ENCODE measurements at regions not wholly inside any gene's neighbourhood (a gene's known extent, or its start where the extent isn't known, plus 50 kb on each side); places are given as distances from the start of the nearest gene placed in this dataset.

- no peak overlapping the region for H3K18ac ChIP-seq (ENCODE audit: low read length)
- no peak overlapping the region for H2BK12ac ChIP-seq (ENCODE audit: low read length)
- H3K27me3 ChIP-seq (ENCODE audit: control insufficient read depth in 3 of 3, insufficient read depth in 3 of 3, low read depth in 1 of 3, low read length in 3 of 3) = no peaks in the 10 kb centered on the region
- no peak overlapping the region for H3K27ac ChIP-seq (replicated peaks; ENCODE audit: low read length)
- H2BK120ac ChIP-seq (ENCODE audit: low read depth, low read length) = no peak overlapping the region
- no peak overlapping the region for H4K8ac ChIP-seq (ENCODE audit: low read depth, low read length)
- H2BK5ac ChIP-seq (ENCODE audit: low read length) = no peak overlapping the region
- no peak overlapping the region for H3K14ac ChIP-seq (ENCODE audit: low read length)
- no peak overlapping the region for H4K91ac ChIP-seq (ENCODE audit: low read depth, low read length, poor library complexity)
- H3K4me1 ChIP-seq (ENCODE audit: control insufficient read depth in 2 of 2, insufficient read depth in 1 of 2, low read depth in 1 of 2, low read length in 2 of 2) = no peaks in the 10 kb centered on the region
- H3K4me2 ChIP-seq (ENCODE audit: insufficient read depth, low read length, poor library complexity, severe bottlenecking) = no peak overlapping the region
- DNase-seq (ENCODE audit: low spot score) = no peak
- H3K23ac ChIP-seq (ENCODE audit: low read depth, low read length, poor library complexity) = no peak overlapping the region
- H2AK5ac ChIP-seq (ENCODE audit: low read depth, low read length) = no peak overlapping the region
- no peaks in the 10 kb centered on the region for H3K36me3 ChIP-seq (replicated peaks in 1 of 2; ENCODE audit: control insufficient read depth in 2 of 2, insufficient read depth in 2 of 2, low read length in 2 of 2)
- H3K4me3 ChIP-seq (ENCODE audit: low read length in 2 of 2) = no peak overlapping the region
- no peaks in the 10 kb centered on the region for H3K9me3 ChIP-seq (replicated peaks in 1 of 2; ENCODE audit: control insufficient read depth in 2 of 2, insufficient read depth in 1 of 2, low read depth in 1 of 2, low read length in 2 of 2)
- H3K9ac ChIP-seq (ENCODE audit: low read depth, low read length, poor library complexity) = no peak overlapping the region
- H3K4ac ChIP-seq (ENCODE audit: low read length) = no peak overlapping the region
- H3K79me1 ChIP-seq (ENCODE audit: low read depth, low read length) = no peaks in the 10 kb centered on the region
- H2AFZ ChIP-seq (ENCODE audit: low read length) = no peak overlapping the region
- H2BK15ac ChIP-seq (ENCODE audit: low read length) = no peak overlapping the region
- WGBS, 2 donors (ENCODE audit: extremely low coverage in 2 of 2, insufficient read length in 2 of 2, insufficient replicate concordance in 1 of 2) = no CpG with 5 or more reads among the region's 2 CpGs
Measured at GRCh38 chr3:154507727-154508126, 77.7 kb upstream of the GPR149 start.

- Histone ChIP-seq H3K27me3 (ENCODE audit: control insufficient read depth in 3 of 3, insufficient read depth in 3 of 3, low read depth in 1 of 3, low read length in 3 of 3) (no peaks in the 10 kb centered on the region), H3K9ac (ENCODE audit: low read depth, low read length, poor library complexity) (no peak overlapping the region), H3K18ac (ENCODE audit: low read length) (no peak overlapping the region), H2AK5ac (ENCODE audit: low read depth, low read length) (no peak overlapping the region), H2BK12ac (ENCODE audit: low read length) (no peak overlapping the region), H3K27ac (replicated peaks; ENCODE audit: low read length) (no peak overlapping the region), H3K36me3 (replicated peaks in 1 of 2; ENCODE audit: control insufficient read depth in 2 of 2, insufficient read depth in 2 of 2, low read length in 2 of 2) (no peaks in the 10 kb centered on the region), H4K91ac (ENCODE audit: low read depth, low read length, poor library complexity) (no peak overlapping the region), H3K4me1 (ENCODE audit: control insufficient read depth in 2 of 2, insufficient read depth in 1 of 2, low read depth in 1 of 2, low read length in 2 of 2) (peaks cover 0 to 2% of the 10 kb centered on the region in 2 donors), H3K23ac (ENCODE audit: low read depth, low read length, poor library complexity) (no peak overlapping the region), H2BK120ac (ENCODE audit: low read depth, low read length) (no peak overlapping the region), H3K4me2 (ENCODE audit: insufficient read depth, low read length, poor library complexity, severe bottlenecking) (no peak overlapping the region), H3K9me3 (replicated peaks in 1 of 2; ENCODE audit: control insufficient read depth in 2 of 2, insufficient read depth in 1 of 2, low read depth in 1 of 2, low read length in 2 of 2) (no peaks in the 10 kb centered on the region), H3K79me1 (ENCODE audit: low read depth, low read length) (no peaks in the 10 kb centered on the region), H4K8ac (ENCODE audit: low read depth, low read length) (no peak overlapping the region), H3K4me3 (ENCODE audit: low read length in 2 of 2) (no peak overlapping the region), H3K14ac (ENCODE audit: low read length) (no peak overlapping the region), H3K4ac (ENCODE audit: low read length) (no peak overlapping the region), H2AFZ (ENCODE audit: low read length) (no peak overlapping the region), H2BK5ac (ENCODE audit: low read length) (no peak overlapping the region), H2BK15ac (ENCODE audit: low read length) (no peak overlapping the region)
- WGBS, 2 donors (ENCODE audit: extremely low coverage in 2 of 2, insufficient read length in 2 of 2, insufficient replicate concordance in 1 of 2) = no CpG with 5 or more reads among the region's 2 CpGs
- no peak for DNase-seq (ENCODE audit: low spot score)
Measured at GRCh38 chr3:154496978-154497377, 67.0 kb upstream of the GPR149 start.

- no peak overlapping the region for H3K4me3 ChIP-seq (ENCODE audit: low read length in 2 of 2)
- H3K18ac ChIP-seq (ENCODE audit: low read length) = no peak overlapping the region
- H2BK5ac ChIP-seq (ENCODE audit: low read length) = no peak overlapping the region
- no peak overlapping the region for H4K8ac ChIP-seq (ENCODE audit: low read depth, low read length)
- H2AK5ac ChIP-seq (ENCODE audit: low read depth, low read length) = no peak overlapping the region
- no peaks in the 10 kb centered on the region for H3K36me3 ChIP-seq (replicated peaks in 1 of 2; ENCODE audit: control insufficient read depth in 2 of 2, insufficient read depth in 2 of 2, low read length in 2 of 2)
- WGBS, 2 donors (ENCODE audit: extremely low coverage in 2 of 2, insufficient read length in 2 of 2, insufficient replicate concordance in 1 of 2) = no CpG with 5 or more reads among the region's 2 CpGs
- H4K91ac ChIP-seq (ENCODE audit: low read depth, low read length, poor library complexity) = no peak overlapping the region
- no peaks in the 10 kb centered on the region for H3K27me3 ChIP-seq (ENCODE audit: control insufficient read depth in 3 of 3, insufficient read depth in 3 of 3, low read depth in 1 of 3, low read length in 3 of 3)
- no peak overlapping the region for H3K23ac ChIP-seq (ENCODE audit: low read depth, low read length, poor library complexity)
- H2BK15ac ChIP-seq (ENCODE audit: low read length) = no peak overlapping the region
- no peak overlapping the region for H2AFZ ChIP-seq (ENCODE audit: low read length)
- no peak overlapping the region for H3K9ac ChIP-seq (ENCODE audit: low read depth, low read length, poor library complexity)
- H3K4me2 ChIP-seq (ENCODE audit: insufficient read depth, low read length, poor library complexity, severe bottlenecking) = no peak overlapping the region
- no peak overlapping the region for H3K14ac ChIP-seq (ENCODE audit: low read length)
- no peaks in the 10 kb centered on the region for H3K79me1 ChIP-seq (ENCODE audit: low read depth, low read length)
- no peak overlapping the region for H2BK120ac ChIP-seq (ENCODE audit: low read depth, low read length)
- no peak overlapping the region for H3K27ac ChIP-seq (replicated peaks; ENCODE audit: low read length)
- H3K4ac ChIP-seq (ENCODE audit: low read length) = no peak overlapping the region
- H3K9me3 ChIP-seq (replicated peaks in 1 of 2; ENCODE audit: control insufficient read depth in 2 of 2, insufficient read depth in 1 of 2, low read depth in 1 of 2, low read length in 2 of 2) = no peaks in the 10 kb centered on the region
- H2BK12ac ChIP-seq (ENCODE audit: low read length) = no peak overlapping the region
- H3K4me1 ChIP-seq (ENCODE audit: control insufficient read depth in 2 of 2, insufficient read depth in 1 of 2, low read depth in 1 of 2, low read length in 2 of 2) = peaks cover 0 to 2% of the 10 kb centered on the region in 2 donors
- no peak for DNase-seq (ENCODE audit: low spot score)
Measured at GRCh38 chr3:154496540-154496939, 66.5 kb upstream of the GPR149 start.

- Histone ChIP-seq H2BK12ac (ENCODE audit: low read length) (no peak overlapping the region), H3K4me2 (ENCODE audit: insufficient read depth, low read length, poor library complexity, severe bottlenecking) (no peak overlapping the region), H3K9me3 (replicated peaks in 1 of 2; ENCODE audit: control insufficient read depth in 2 of 2, insufficient read depth in 1 of 2, low read depth in 1 of 2, low read length in 2 of 2) (no peaks in the 10 kb centered on the region), H3K14ac (ENCODE audit: low read length) (no peak overlapping the region), H2BK120ac (ENCODE audit: low read depth, low read length) (no peak overlapping the region), H3K4me3 (ENCODE audit: low read length in 2 of 2) (no peak overlapping the region), H3K36me3 (replicated peaks in 1 of 2; ENCODE audit: control insufficient read depth in 2 of 2, insufficient read depth in 2 of 2, low read length in 2 of 2) (no peaks in the 10 kb centered on the region), H2BK5ac (ENCODE audit: low read length) (no peak overlapping the region), H2AK5ac (ENCODE audit: low read depth, low read length) (no peak overlapping the region), H2BK15ac (ENCODE audit: low read length) (no peak overlapping the region), H3K18ac (ENCODE audit: low read length) (no peak overlapping the region), H3K23ac (ENCODE audit: low read depth, low read length, poor library complexity) (no peak overlapping the region), H2AFZ (ENCODE audit: low read length) (no peak overlapping the region), H4K8ac (ENCODE audit: low read depth, low read length) (no peak overlapping the region), H3K27ac (replicated peaks; ENCODE audit: low read length) (no peak overlapping the region), H3K9ac (ENCODE audit: low read depth, low read length, poor library complexity) (no peak overlapping the region), H3K4me1 (ENCODE audit: control insufficient read depth in 2 of 2, insufficient read depth in 1 of 2, low read depth in 1 of 2, low read length in 2 of 2) (no peaks in the 10 kb centered on the region), H3K27me3 (ENCODE audit: control insufficient read depth in 3 of 3, insufficient read depth in 3 of 3, low read depth in 1 of 3, low read length in 3 of 3) (no peaks in the 10 kb centered on the region), H3K79me1 (ENCODE audit: low read depth, low read length) (no peaks in the 10 kb centered on the region), H4K91ac (ENCODE audit: low read depth, low read length, poor library complexity) (no peak overlapping the region), H3K4ac (ENCODE audit: low read length) (no peak overlapping the region)
- DNase-seq (ENCODE audit: low spot score) = no peak
- no CpG with 5 or more reads among the region's 9 CpGs for WGBS, 2 donors (ENCODE audit: extremely low coverage in 2 of 2, insufficient read length in 2 of 2, insufficient replicate concordance in 1 of 2)
Measured at GRCh38 chr3:154486949-154487348, 57.0 kb upstream of the GPR149 start.
